ENCODE measurements at regions not wholly inside any gene's neighbourhood (a gene's known extent, or its start where the extent isn't known, plus 50 kb on each side); places are given as distances from the start of the nearest gene placed in this dataset.

- Mint-ChIP-seq H3K4me1 (ENCODE audit: unreplicated experiment) (no peaks in the 10 kb centered on the region), H3K27me3 (ENCODE audit: unreplicated experiment) (no peaks in the 10 kb centered on the region), H3K36me3 (ENCODE audit: unreplicated experiment) (no peaks in the 10 kb centered on the region), H3K9me3 (ENCODE audit: unreplicated experiment) (peaks cover 13% of the 10 kb centered on the region), H3K27ac (ENCODE audit: unreplicated experiment) (no peak overlapping the region), H3K4me3 (ENCODE audit: unreplicated experiment) (no peak overlapping the region)
- DNase-seq (ENCODE audit: extremely low spot score, unreplicated experiment) = no peak
- no peak for TF ChIP-seq CTCF (IDR thresholded peaks at IDR 0.05)
These were observed 165.7 kb upstream of the PTPRK start for GRCh38 chr6:128686084-128686483.

GRCh38 chr6:128676456-128676855, 156.1 kb upstream of the PTPRK start:
- H3K36me3 Mint-ChIP-seq (ENCODE audit: unreplicated experiment) = no peaks in the 10 kb centered on the region
- H3K4me1 Mint-ChIP-seq (ENCODE audit: unreplicated experiment) = no peaks in the 10 kb centered on the region
- H3K9me3 Mint-ChIP-seq (ENCODE audit: unreplicated experiment) = no peaks in the 10 kb centered on the region
- TF ChIP-seq CTCF (IDR thresholded peaks at IDR 0.05) = no peak
- H3K27ac Mint-ChIP-seq (ENCODE audit: unreplicated experiment) = no peak overlapping the region
- DNase-seq (ENCODE audit: extremely low spot score, unreplicated experiment) = no peak
- no peaks in the 10 kb centered on the region for H3K27me3 Mint-ChIP-seq (ENCODE audit: unreplicated experiment)
- no peak overlapping the region for H3K4me3 Mint-ChIP-seq (ENCODE audit: unreplicated experiment)

- TF ChIP-seq CTCF (IDR thresholded peaks at IDR 0.05) = no peak
- H3K27me3 Mint-ChIP-seq (ENCODE audit: unreplicated experiment) = no peaks in the 10 kb centered on the region
- no peaks in the 10 kb centered on the region for H3K9me3 Mint-ChIP-seq (ENCODE audit: unreplicated experiment)
- DNase-seq (ENCODE audit: extremely low spot score, unreplicated experiment) = no peak
- no peak overlapping the region for H3K4me3 Mint-ChIP-seq (ENCODE audit: unreplicated experiment)
- H3K27ac Mint-ChIP-seq (ENCODE audit: unreplicated experiment) = no peak overlapping the region
- no peaks in the 10 kb centered on the region for H3K36me3 Mint-ChIP-seq (ENCODE audit: unreplicated experiment)
- H3K4me1 Mint-ChIP-seq (ENCODE audit: unreplicated experiment) = no peaks in the 10 kb centered on the region
These were observed 151.6 kb upstream of the PTPRK start for GRCh38 chr6:128672023-128672422.

- TF ChIP-seq CTCF (IDR thresholded peaks at IDR 0.05) = no peak
- DNase-seq (ENCODE audit: extremely low spot score, unreplicated experiment) = no peak
- Mint-ChIP-seq H3K9me3 (ENCODE audit: unreplicated experiment) (no peaks in the 10 kb centered on the region), H3K4me1 (ENCODE audit: unreplicated experiment) (no peaks in the 10 kb centered on the region), H3K27ac (ENCODE audit: unreplicated experiment) (no peak overlapping the region), H3K27me3 (ENCODE audit: unreplicated experiment) (no peaks in the 10 kb centered on the region), H3K36me3 (ENCODE audit: unreplicated experiment) (peaks cover 1% of the 10 kb centered on the region), H3K4me3 (ENCODE audit: unreplicated experiment) (no peak overlapping the region)
These were observed 147.0 kb upstream of the PTPRK start for GRCh38 chr6:128667339-128667858.

GRCh38 chr6:128666405-128666804, 146.0 kb upstream of the PTPRK start:
- Mint-ChIP-seq H3K4me3 (ENCODE audit: unreplicated experiment) (no peak overlapping the region), H3K36me3 (ENCODE audit: unreplicated experiment) (peaks cover 1% of the 10 kb centered on the region), H3K27me3 (ENCODE audit: unreplicated experiment) (no peaks in the 10 kb centered on the region), H3K27ac (ENCODE audit: unreplicated experiment) (no peak overlapping the region), H3K9me3 (ENCODE audit: unreplicated experiment) (no peaks in the 10 kb centered on the region), H3K4me1 (ENCODE audit: unreplicated experiment) (no peaks in the 10 kb centered on the region)
- no peak for TF ChIP-seq CTCF (IDR thresholded peaks at IDR 0.05)
- no peak for DNase-seq (ENCODE audit: extremely low spot score, unreplicated experiment)
